GM23338 (cell line): ENCODE measurements at regions not wholly inside any gene's neighbourhood (a gene's known extent, or its start where the extent isn't known, plus 50 kb on each side); places are given as distances from the start of the nearest gene placed in this dataset.

Source experiments
- EZH2phosphoT487 ChIP-seq: fragments of 200-600 bp; sonication (generic); IDR thresholded peaks from one replicate; pipeline ENCODE4 v1.8.1; 2018; ENCODE audit warnings: antibody characterized with exemption; ENCODE audit not compliant: unreplicated experiment
- POLR2AphosphoS5 ChIP-seq: IDR thresholded peaks from 2 replicates; pipeline ENCODE4 v1.6.1; 2016; ENCODE audit warnings: antibody characterized with exemption, low read depth
- TF ChIP-seq, protein P1 (sequence below), 2 experiments: fragments of 200-600 bp in 1 of 2; sonication (generic) in 1 of 2; conservative IDR thresholded peaks; 2 replicates each; pipeline versions ENCODE4 v1.5.1 to v1.6.1; 2016 to 2017; ENCODE audit warnings: antibody characterized with exemption in 2 of 2, low read depth in 2 of 2, mild to moderate bottlenecking in 2 of 2, moderate library complexity in 1 of 2
- TF ChIP-seq, protein P2 (sequence below): IDR thresholded peaks from one replicate; pipeline ENCODE4 v1.6.1; 2018; ENCODE audit warnings: antibody characterized with exemption; ENCODE audit not compliant: unreplicated experiment

DNA sequence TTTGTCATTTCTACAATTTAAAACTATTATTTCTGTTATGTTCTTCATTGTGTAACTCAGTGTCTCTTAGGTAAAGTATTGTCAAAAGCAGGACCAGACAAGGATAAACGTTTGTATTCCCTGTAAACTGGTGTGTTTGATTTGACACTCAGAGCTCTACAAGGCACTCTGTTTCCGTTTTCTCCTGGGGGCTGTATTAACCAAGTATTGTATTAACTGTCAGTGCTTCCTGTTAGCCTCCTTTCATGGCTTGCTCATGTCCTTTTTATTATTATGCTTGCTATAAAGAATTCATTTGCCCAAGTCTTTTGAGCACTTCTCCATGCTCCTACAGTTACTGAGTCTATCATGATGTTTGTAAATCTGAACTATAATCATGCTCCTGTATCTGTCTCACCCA lies 323.7 kb downstream of the LPIN1 start:
- TF ChIP-seq POLR2AphosphoS5 (no peak), EZH2phosphoT487 (no peak)
- TF ChIP-seq, protein P1, sequence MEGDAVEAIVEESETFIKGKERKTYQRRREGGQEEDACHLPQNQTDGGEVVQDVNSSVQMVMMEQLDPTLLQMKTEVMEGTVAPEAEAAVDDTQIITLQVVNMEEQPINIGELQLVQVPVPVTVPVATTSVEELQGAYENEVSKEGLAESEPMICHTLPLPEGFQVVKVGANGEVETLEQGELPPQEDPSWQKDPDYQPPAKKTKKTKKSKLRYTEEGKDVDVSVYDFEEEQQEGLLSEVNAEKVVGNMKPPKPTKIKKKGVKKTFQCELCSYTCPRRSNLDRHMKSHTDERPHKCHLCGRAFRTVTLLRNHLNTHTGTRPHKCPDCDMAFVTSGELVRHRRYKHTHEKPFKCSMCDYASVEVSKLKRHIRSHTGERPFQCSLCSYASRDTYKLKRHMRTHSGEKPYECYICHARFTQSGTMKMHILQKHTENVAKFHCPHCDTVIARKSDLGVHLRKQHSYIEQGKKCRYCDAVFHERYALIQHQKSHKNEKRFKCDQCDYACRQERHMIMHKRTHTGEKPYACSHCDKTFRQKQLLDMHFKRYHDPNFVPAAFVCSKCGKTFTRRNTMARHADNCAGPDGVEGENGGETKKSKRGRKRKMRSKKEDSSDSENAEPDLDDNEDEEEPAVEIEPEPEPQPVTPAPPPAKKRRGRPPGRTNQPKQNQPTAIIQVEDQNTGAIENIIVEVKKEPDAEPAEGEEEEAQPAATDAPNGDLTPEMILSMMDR (conservative IDR thresholded peaks at IDR 0.05; ENCODE audit: low read depth in 2 of 2) = no peak
- TF ChIP-seq, protein P2, sequence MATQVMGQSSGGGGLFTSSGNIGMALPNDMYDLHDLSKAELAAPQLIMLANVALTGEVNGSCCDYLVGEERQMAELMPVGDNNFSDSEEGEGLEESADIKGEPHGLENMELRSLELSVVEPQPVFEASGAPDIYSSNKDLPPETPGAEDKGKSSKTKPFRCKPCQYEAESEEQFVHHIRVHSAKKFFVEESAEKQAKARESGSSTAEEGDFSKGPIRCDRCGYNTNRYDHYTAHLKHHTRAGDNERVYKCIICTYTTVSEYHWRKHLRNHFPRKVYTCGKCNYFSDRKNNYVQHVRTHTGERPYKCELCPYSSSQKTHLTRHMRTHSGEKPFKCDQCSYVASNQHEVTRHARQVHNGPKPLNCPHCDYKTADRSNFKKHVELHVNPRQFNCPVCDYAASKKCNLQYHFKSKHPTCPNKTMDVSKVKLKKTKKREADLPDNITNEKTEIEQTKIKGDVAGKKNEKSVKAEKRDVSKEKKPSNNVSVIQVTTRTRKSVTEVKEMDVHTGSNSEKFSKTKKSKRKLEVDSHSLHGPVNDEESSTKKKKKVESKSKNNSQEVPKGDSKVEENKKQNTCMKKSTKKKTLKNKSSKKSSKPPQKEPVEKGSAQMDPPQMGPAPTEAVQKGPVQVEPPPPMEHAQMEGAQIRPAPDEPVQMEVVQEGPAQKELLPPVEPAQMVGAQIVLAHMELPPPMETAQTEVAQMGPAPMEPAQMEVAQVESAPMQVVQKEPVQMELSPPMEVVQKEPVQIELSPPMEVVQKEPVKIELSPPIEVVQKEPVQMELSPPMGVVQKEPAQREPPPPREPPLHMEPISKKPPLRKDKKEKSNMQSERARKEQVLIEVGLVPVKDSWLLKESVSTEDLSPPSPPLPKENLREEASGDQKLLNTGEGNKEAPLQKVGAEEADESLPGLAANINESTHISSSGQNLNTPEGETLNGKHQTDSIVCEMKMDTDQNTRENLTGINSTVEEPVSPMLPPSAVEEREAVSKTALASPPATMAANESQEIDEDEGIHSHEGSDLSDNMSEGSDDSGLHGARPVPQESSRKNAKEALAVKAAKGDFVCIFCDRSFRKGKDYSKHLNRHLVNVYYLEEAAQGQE = no peak
